GM12878 (cell line): ENCODE measurements at regions not wholly inside any gene's neighbourhood (a gene's known extent, or its start where the extent isn't known, plus 50 kb on each side); places are given as distances from the start of the nearest gene placed in this dataset.

Experiments used
- ATAC-seq: fragments of 200-7000 bp; cut with Tn5 transposase; 3 replicates; pipeline ENCODE4 v1.9.1; 2020; ENCODE audit warnings: mild to moderate bottlenecking, moderate library complexity
- BruUV-seq: library from RNA; stranded (reverse); fragments of 400-500 nt; replicated peaks from 2 replicates; lab custom pipeline; 2021; lab: Mats Ljungman, UMichigan
- CTCF ChIA-PET: fragments of 300-600 bp; sonication (Branson Sonifier 250); formaldehyde crosslinking; extraction: SDS; loops from one replicate; lab custom pipeline; 2021; ENCODE audit warnings: inconsistent platforms; lab: Yijun Ruan, JAX
- POLR2A ChIA-PET: fragments of 350-600 bp; formaldehyde crosslinking; extraction: SDS; loops from one replicate; lab custom pipeline; 2021; ENCODE audit warnings: inconsistent platforms; lab: Charles Lee
- RAD21 ChIA-PET: fragments of 300-600 bp; sonication (Branson Sonifier 250); formaldehyde crosslinking; loops from one replicate; lab custom pipeline; 2023; ENCODE audit warnings: antibody characterized with exemption; ENCODE audit not compliant: unreplicated experiment; lab: Charles Lee
- SMC1A ChIA-PET: fragments of 300-600 bp; sonication (Branson Sonifier 250); formaldehyde crosslinking; loops from one replicate; lab custom pipeline; 2023; ENCODE audit not compliant: unreplicated experiment, uncharacterized antibody; lab: Charles Lee
- DNase-seq: peaks from one replicate; pipeline ENCODE4 v3.0.0-alpha.2; 2011; ENCODE audit warnings: low read depth, low spot score
- FAIRE-seq: peaks from 3 replicates; lab custom pipeline; 2011; peaks lifted over from hg19 to GRCh38; lab: Jason Lieb, UNC
- H2AFZ ChIP-seq: 2 replicates; pipeline ENCODE4 v1.6.0; 2011; ENCODE audit warnings: low read depth, low read length, control low read depth; ENCODE audit not compliant: control insufficient read depth
- H3K27ac ChIP-seq: 2 replicates; pipeline ENCODE4 v1.5.1; 2011; ENCODE audit warnings: control low read depth; ENCODE audit not compliant: control insufficient read depth, insufficient read depth
- H3K27me3 ChIP-seq, 2 experiments: replicated peaks in 1 of 2; 2 replicates each; pipeline versions ENCODE4 v1.6.0 to v1.6.1; 2011; ENCODE audit warnings: low read length in 1 of 2; ENCODE audit not compliant: control insufficient read depth in 2 of 2, insufficient read depth in 2 of 2
- H3K36me3 ChIP-seq, 2 experiments: 2 replicates each; pipeline ENCODE4 v1.5.1; 2011; ENCODE audit warnings: low read length in 1 of 2; ENCODE audit not compliant: control insufficient read depth in 2 of 2, insufficient read depth in 2 of 2
- H3K4me1 ChIP-seq: 2 replicates; pipeline ENCODE4 v1.6.1; 2011; ENCODE audit warnings: mild to moderate bottlenecking, low read length, moderate library complexity, mixed read lengths; ENCODE audit not compliant: control insufficient read depth, insufficient read depth
- H3K4me2 ChIP-seq: 2 replicates; pipeline ENCODE4 v1.6.0; 2011; ENCODE audit warnings: control low read depth; ENCODE audit not compliant: control insufficient read depth, insufficient read depth
- H3K4me3 ChIP-seq: fragments of 200-600 bp; sonication (generic); 2 replicates; pipeline ENCODE4 v1.5.1; 2016
- H3K79me2 ChIP-seq: 2 replicates; pipeline ENCODE4 v1.6.0; 2011; ENCODE audit warnings: low read length; ENCODE audit not compliant: control insufficient read depth, insufficient read depth
- H3K9ac ChIP-seq: 2 replicates; pipeline ENCODE4 v1.8.0; 2011; ENCODE audit warnings: low read length, control low read depth, mixed read lengths; ENCODE audit not compliant: control insufficient read depth, insufficient read depth
- H3K9me3 ChIP-seq: replicated peaks from 3 replicates; pipeline ENCODE4 v1.5.1; 2011; ENCODE audit warnings: mild to moderate bottlenecking, low read length; ENCODE audit not compliant: control insufficient read depth, insufficient read depth
- H4K20me1 ChIP-seq: 2 replicates; pipeline ENCODE4 v1.6.0; 2011; ENCODE audit not compliant: control insufficient read depth, insufficient read depth
- BACH1 ChIP-seq: fragments of 450-650 bp; IDR thresholded peaks from 2 replicates; pipeline ENCODE4 v1.6.1; 2017; ENCODE audit warnings: mild to moderate bottlenecking, borderline replicate concordance
- CBFB ChIP-seq: IDR thresholded peaks from 2 replicates; pipeline ENCODE4 v1.6.1; 2016; ENCODE audit warnings: antibody characterized with exemption, low read depth
- CREB1 ChIP-seq: IDR thresholded peaks from 2 replicates; pipeline ENCODE4 v1.6.1; 2012; ENCODE audit warnings: low read depth, mild to moderate bottlenecking, inconsistent platforms
- EP300 ChIP-seq, 2 experiments: fragments of 150-350 bp in 1 of 2; IDR thresholded peaks; 2 replicates each; pipeline ENCODE4 v1.6.1; 2011 to 2012; ENCODE audit warnings: low read depth in 2 of 2, low read length in 2 of 2, borderline replicate concordance in 1 of 2, improper control_type of control experiment in 1 of 2, inconsistent platforms in 1 of 2; ENCODE audit not compliant: control insufficient read depth in 1 of 2
- MAX ChIP-seq: IDR thresholded peaks from 2 replicates; pipeline ENCODE4 v1.6.1; 2012; ENCODE audit warnings: low read depth, low read length, improper control_type of control experiment
- NRF1 ChIP-seq: conservative IDR thresholded peaks from 2 replicates; pipeline ENCODE4 v1.6.1; 2011; ENCODE audit warnings: mild to moderate bottlenecking, low read depth, low read length, improper control_type of control experiment
- PAX8 ChIP-seq: fragments of 450-650 bp; IDR thresholded peaks from 2 replicates; pipeline ENCODE4 v1.6.1; 2017; ENCODE audit warnings: mild to moderate bottlenecking, moderate library complexity
- PML ChIP-seq: IDR thresholded peaks from 2 replicates; pipeline ENCODE4 v1.6.1; 2012; ENCODE audit warnings: low read length, inconsistent platforms
- POLR2A ChIP-seq: IDR thresholded peaks from 2 replicates; pipeline ENCODE4 v1.6.1; 2011; ENCODE audit warnings: low read depth, mild to moderate bottlenecking, low read length
- RAD51 ChIP-seq: fragments of 450-650 bp; IDR thresholded peaks from 2 replicates; pipeline ENCODE4 v1.6.1; 2016; ENCODE audit warnings: moderate library complexity, mild to moderate bottlenecking, inconsistent platforms
- SMAD1 ChIP-seq: fragments of 450-650 bp; IDR thresholded peaks from 2 replicates; pipeline ENCODE4 v1.6.1; 2018; ENCODE audit warnings: mild to moderate bottlenecking, low read depth; ENCODE audit not compliant: partially characterized antibody
- SREBF2 ChIP-seq: IDR thresholded peaks from 2 replicates; pipeline ENCODE4 v1.6.1; 2012; ENCODE audit warnings: mild to moderate bottlenecking, low read length
- SUPT20H ChIP-seq: IDR thresholded peaks from 2 replicates; pipeline ENCODE4 v1.6.1; 2011; ENCODE audit warnings: low read depth, mild to moderate bottlenecking, low read length, moderate library complexity, borderline replicate concordance; ENCODE audit not compliant: control insufficient read depth
- TBL1XR1 ChIP-seq: IDR thresholded peaks from 2 replicates; pipeline ENCODE4 v1.6.1; 2012; ENCODE audit warnings: low read depth, low read length, improper control_type of control experiment
- TCF7 ChIP-seq: IDR thresholded peaks from 2 replicates; pipeline ENCODE4 v1.6.1; 2014; ENCODE audit warnings: antibody characterized with exemption, borderline replicate concordance
- ZNF274 ChIP-seq: IDR thresholded peaks from one replicate; pipeline ENCODE4 v1.8.0; 2011; ENCODE audit not compliant: insufficient read length, insufficient read depth
- WGBS: methylation state at CpG from one replicate; pipeline ENCODE4 v1.1.6; 2016; ENCODE audit warnings: low lambda C conversion rate; ENCODE audit not compliant: insufficient replicate concordance, insufficient coverage; ENCODE audit errors: missing lambda C conversion rate; 5-methylcytosine and 5-hydroxymethylcytosine counted together
- in situ Hi-C: fragments of 300-500 bp; cut with MboI; formaldehyde crosslinking; loops from 9 replicates; pipeline ENCODE4 v1.14.3; 2018; ENCODE audit warnings: mixed read lengths
- intact Hi-C: fragments of 100-400 bp; cut with micrococcal nuclease; formaldehyde crosslinking; loops from one replicate; pipeline ENCODE4 v1.14.2; 2022; ENCODE audit not compliant: unreplicated experiment
- TF ChIP-seq, protein P1 (sequence below): IDR thresholded peaks from 2 replicates; pipeline ENCODE4 v1.6.1; 2011; ENCODE audit warnings: mild to moderate bottlenecking, low read depth, low read length, moderate library complexity; ENCODE audit not compliant: insufficient replicate concordance
- TF ChIP-seq, protein P2 (sequence below): fragments of 450-650 bp; formaldehyde crosslinking; IDR thresholded peaks from 2 replicates; pipeline ENCODE4 v1.4.0; 2022; ENCODE audit warnings: mild to moderate bottlenecking, moderate library complexity
- TF ChIP-seq, protein P3 (sequence below): fragments of 450-650 bp; IDR thresholded peaks from 2 replicates; pipeline ENCODE4 v1.6.1; 2017; ENCODE audit warnings: low read depth, mild to moderate bottlenecking, moderate library complexity

GRCh38 chr22:48091060-48091650 is 1328.7 kb downstream of the TBC1D22A start:
- intact Hi-C loops = no loop called here
- FAIRE-seq = no peak
- no TSS peak for BruUV-seq

More at GRCh38 chr22:48091060-48091650, 1328.7 kb downstream of the TBC1D22A start:
- no peak for TF ChIP-seq POLR2A
- TF ChIP-seq CBFB = no peak
- TF ChIP-seq PAX8 = no peak
- TF ChIP-seq ZNF274 = no peak
- TF ChIP-seq RAD51 = no peak
- no peak for TF ChIP-seq BACH1
- TF ChIP-seq MAX = no peak
- TF ChIP-seq PML = no peak
- TF ChIP-seq SREBF2 = no peak
- no peak for TF ChIP-seq SUPT20H
- TF ChIP-seq SMAD1 = no peak
- TF ChIP-seq, protein P1, sequence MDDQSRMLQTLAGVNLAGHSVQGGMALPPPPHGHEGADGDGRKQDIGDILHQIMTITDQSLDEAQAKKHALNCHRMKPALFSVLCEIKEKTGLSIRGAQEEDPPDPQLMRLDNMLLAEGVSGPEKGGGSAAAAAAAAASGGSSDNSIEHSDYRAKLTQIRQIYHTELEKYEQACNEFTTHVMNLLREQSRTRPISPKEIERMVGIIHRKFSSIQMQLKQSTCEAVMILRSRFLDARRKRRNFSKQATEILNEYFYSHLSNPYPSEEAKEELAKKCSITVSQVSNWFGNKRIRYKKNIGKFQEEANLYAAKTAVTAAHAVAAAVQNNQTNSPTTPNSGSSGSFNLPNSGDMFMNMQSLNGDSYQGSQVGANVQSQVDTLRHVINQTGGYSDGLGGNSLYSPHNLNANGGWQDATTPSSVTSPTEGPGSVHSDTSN = no peak
- TF ChIP-seq NRF1 = no peak
- TF ChIP-seq, protein P2, sequence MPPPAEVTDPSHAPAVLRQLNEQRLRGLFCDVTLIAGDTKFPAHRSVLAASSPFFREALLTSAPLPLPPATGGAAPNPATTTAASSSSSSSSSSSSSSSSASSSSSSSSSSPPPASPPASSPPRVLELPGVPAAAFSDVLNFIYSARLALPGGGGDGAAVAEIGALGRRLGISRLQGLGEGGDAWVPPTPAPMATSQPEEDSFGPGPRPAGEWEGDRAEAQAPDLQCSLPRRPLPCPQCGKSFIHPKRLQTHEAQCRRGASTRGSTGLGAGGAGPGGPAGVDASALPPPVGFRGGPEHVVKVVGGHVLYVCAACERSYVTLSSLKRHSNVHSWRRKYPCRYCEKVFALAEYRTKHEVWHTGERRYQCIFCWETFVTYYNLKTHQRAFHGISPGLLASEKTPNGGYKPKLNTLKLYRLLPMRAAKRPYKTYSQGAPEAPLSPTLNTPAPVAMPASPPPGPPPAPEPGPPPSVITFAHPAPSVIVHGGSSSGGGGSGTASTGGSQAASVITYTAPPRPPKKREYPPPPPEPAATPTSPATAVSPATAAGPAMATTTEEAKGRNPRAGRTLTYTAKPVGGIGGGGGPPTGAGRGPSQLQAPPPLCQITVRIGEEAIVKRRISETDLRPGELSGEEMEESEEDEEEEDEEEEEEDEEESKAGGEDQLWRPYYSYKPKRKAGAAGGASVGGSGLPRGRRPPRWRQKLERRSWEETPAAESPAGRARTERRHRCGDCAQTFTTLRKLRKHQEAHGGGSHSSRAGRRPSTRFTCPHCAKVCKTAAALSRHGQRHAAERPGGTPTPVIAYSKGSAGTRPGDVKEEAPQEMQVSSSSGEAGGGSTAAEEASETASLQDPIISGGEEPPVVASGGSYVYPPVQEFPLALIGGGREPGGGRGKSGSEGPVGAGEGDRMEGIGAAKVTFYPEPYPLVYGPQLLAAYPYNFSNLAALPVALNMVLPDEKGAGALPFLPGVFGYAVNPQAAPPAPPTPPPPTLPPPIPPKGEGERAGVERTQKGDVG (CRISPR knock-in tag) = no peak
- TF ChIP-seq TBL1XR1 = no peak
- no peak for TF ChIP-seq CREB1
- TF ChIP-seq, protein P3, sequence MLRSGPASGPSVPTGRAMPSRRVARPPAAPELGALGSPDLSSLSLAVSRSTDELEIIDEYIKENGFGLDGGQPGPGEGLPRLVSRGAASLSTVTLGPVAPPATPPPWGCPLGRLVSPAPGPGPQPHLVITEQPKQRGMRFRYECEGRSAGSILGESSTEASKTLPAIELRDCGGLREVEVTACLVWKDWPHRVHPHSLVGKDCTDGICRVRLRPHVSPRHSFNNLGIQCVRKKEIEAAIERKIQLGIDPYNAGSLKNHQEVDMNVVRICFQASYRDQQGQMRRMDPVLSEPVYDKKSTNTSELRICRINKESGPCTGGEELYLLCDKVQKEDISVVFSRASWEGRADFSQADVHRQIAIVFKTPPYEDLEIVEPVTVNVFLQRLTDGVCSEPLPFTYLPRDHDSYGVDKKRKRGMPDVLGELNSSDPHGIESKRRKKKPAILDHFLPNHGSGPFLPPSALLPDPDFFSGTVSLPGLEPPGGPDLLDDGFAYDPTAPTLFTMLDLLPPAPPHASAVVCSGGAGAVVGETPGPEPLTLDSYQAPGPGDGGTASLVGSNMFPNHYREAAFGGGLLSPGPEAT = no peak
- TF ChIP-seq EP300 (IDR thresholded peaks at IDR 0.05; ENCODE audit: borderline replicate concordance in 1 of 2, control insufficient read depth in 1 of 2, low read depth in 2 of 2, low read length in 2 of 2) = no peak
- TF ChIP-seq TCF7 = no peak
- H3K79me2 ChIP-seq = no peaks in the 10 kb centered on the region
- ChIA-PET RAD21 (no interaction called here), POLR2A (no interaction called here), CTCF (interaction anchor here (0.8 kb wide), 1 partner anchor 38 kb away, joined by 3 read pairs; no protein-coding TSS in a partner anchor), SMC1A (interaction anchor here (1.4 kb wide), 1 partner anchor 31 kb away, joined by 3 read pairs; no protein-coding TSS in a partner anchor)
- no peak overlapping the region for H2AFZ ChIP-seq
- no peak for ATAC-seq
- peaks cover 16% of the 10 kb centered on the region for H3K4me1 ChIP-seq
- no peaks in the 10 kb centered on the region for H3K36me3 ChIP-seq
- H3K27me3 ChIP-seq = no peaks in the 10 kb centered on the region
- in situ Hi-C loops = loop anchor here (25.0 kb wide), 1 partner anchor 1329 kb away; the partner anchor contains the start of gene TBC1D22A
- no peak for DNase-seq
- H3K4me2 ChIP-seq = no peak overlapping the region; the same call in 1 of the 2 replicates
- no peaks in the 10 kb centered on the region for H4K20me1 ChIP-seq
- no peak overlapping the region for H3K9ac ChIP-seq
- WGBS = 53% methylated on average over 11 of the region's 11 CpGs
- no peak overlapping the region for H3K4me3 ChIP-seq
- H3K27ac ChIP-seq = no peak overlapping the region
- H3K9me3 ChIP-seq = no peaks in the 10 kb centered on the region
